SK-N-SH (cell line): ENCODE measurements at regions not wholly inside any gene's neighbourhood (a gene's known extent, or its start where the extent isn't known, plus 50 kb on each side); places are given as distances from the start of the nearest gene placed in this dataset.

Source experiments
- CTCF ChIA-PET: fragments of 300-600, 350-600 bp; formaldehyde crosslinking; extraction: SDS; loops from one replicate; lab custom pipeline; 2021; lab: Yijun Ruan, JAX
- POLR2A ChIA-PET: fragments of 350-600 bp; sonication (Branson Sonifier 250); formaldehyde crosslinking; extraction: SDS; loops from one replicate; lab custom pipeline; 2020; ENCODE audit warnings: antibody characterized with exemption, inconsistent platforms; lab: Yijun Ruan, JAX
- DNase-seq: peaks from one replicate; pipeline ENCODE4 v3.0.0; 2012
- H2AFZ ChIP-seq: fragments of 200-600 bp; sonication (generic); 2 replicates; pipeline ENCODE4 v1.8.1; 2016; ENCODE audit warnings: antibody characterized with exemption, mild to moderate bottlenecking, low read depth
- H3F3A ChIP-seq: fragments of 200-600 bp; sonication (generic); replicated peaks from 2 replicates; pipeline ENCODE3; 2016; ENCODE audit warnings: antibody characterized with exemption, mild to moderate bottlenecking; ENCODE audit not compliant: insufficient read depth
- H3K27ac ChIP-seq, 2 experiments: fragments of 200-500 bp in 1 of 2; fragments of 200-600 bp in 1 of 2; sonication (Bioruptor generic) in 1 of 2; sonication (generic), shearing (Covaris generic) in 1 of 2; 2 replicates each; pipeline versions ENCODE4 v1.5.1 to v1.6.1; 2014 to 2016; ENCODE audit warnings: low read depth in 2 of 2, inconsistent platforms in 1 of 2, low read length in 1 of 2, mild to moderate bottlenecking in 1 of 2, mixed read lengths in 1 of 2
- H3K27me3 ChIP-seq: fragments of 200-600 bp; sonication (generic), shearing (Covaris generic); 2 replicates; pipeline ENCODE4 v1.6.1; 2016; ENCODE audit warnings: mixed run types; ENCODE audit not compliant: insufficient read depth
- H3K36me3 ChIP-seq, 2 experiments: fragments of 200-500 bp in 1 of 2; fragments of 200-600 bp in 1 of 2; sonication (Bioruptor generic) in 1 of 2; sonication (generic) in 1 of 2; replicated peaks in 1 of 2; 2 replicates each; pipeline versions ENCODE3 to v1.5.1; 2014 to 2016; ENCODE audit warnings: low read length in 1 of 2, mild to moderate bottlenecking in 1 of 2; ENCODE audit not compliant: insufficient read depth in 2 of 2, control insufficient read depth in 1 of 2
- H3K4me1 ChIP-seq, 2 experiments: fragments of 200-500 bp in 1 of 2; fragments of 200-600 bp in 1 of 2; sonication (Bioruptor generic) in 1 of 2; sonication (generic), shearing (Covaris generic) in 1 of 2; 2 replicates each; pipeline versions ENCODE4 v1.5.1 to v1.6.1; 2014 to 2016; ENCODE audit warnings: low read depth in 1 of 2, low read length in 1 of 2, mixed run types in 1 of 2; ENCODE audit not compliant: insufficient read depth in 2 of 2, control insufficient read depth in 1 of 2
- H3K4me2 ChIP-seq: fragments of 200-600 bp; sonication (generic), shearing (Covaris generic); 2 replicates; pipeline ENCODE4 v1.6.1; 2017; ENCODE audit warnings: mixed run types
- H3K4me3 ChIP-seq, 2 experiments: fragments of 200-500 bp in 1 of 2; fragments of 200-600 bp in 1 of 2; sonication (Bioruptor generic) in 1 of 2; sonication (generic), shearing (Covaris generic) in 1 of 2; 2 replicates each; pipeline versions ENCODE4 v1.5.1 to v1.8.1; 2014 to 2016; ENCODE audit warnings: low read depth in 2 of 2, inconsistent platforms in 1 of 2, low read length in 1 of 2, mild to moderate bottlenecking in 1 of 2, mixed read lengths in 1 of 2, moderate library complexity in 1 of 2
- H3K79me2 ChIP-seq: fragments of 200-600 bp; sonication (generic); 2 replicates; pipeline ENCODE4 v1.8.1; 2017; ENCODE audit warnings: mild to moderate bottlenecking; ENCODE audit not compliant: insufficient read depth
- H3K9ac ChIP-seq: fragments of 200-600 bp; sonication (generic); 2 replicates; pipeline ENCODE4 v1.6.1; 2017; ENCODE audit warnings: mixed run types
- H3K9me2 ChIP-seq: fragments of 200-600 bp; sonication (generic); 2 replicates; pipeline ENCODE4 v1.6.1; 2017; ENCODE audit warnings: mixed run types
- H3K9me3 ChIP-seq: fragments of 200-600 bp; sonication (generic); 2 replicates; pipeline ENCODE4 v1.6.1; 2017; ENCODE audit warnings: mixed run types, mild to moderate bottlenecking, moderate library complexity
- H4K20me1 ChIP-seq: fragments of 200-600 bp; sonication (generic); 2 replicates; pipeline ENCODE4 v1.6.1; 2017; ENCODE audit warnings: mild to moderate bottlenecking, mixed run types; ENCODE audit not compliant: insufficient read depth
- CHD2 ChIP-seq: fragments of 150-350 bp; IDR thresholded peaks from 2 replicates; pipeline ENCODE4 v1.6.1; 2018; ENCODE audit warnings: low read length; ENCODE audit not compliant: partially characterized antibody
- CTCF ChIP-seq: fragments of 200-600 bp; sonication (generic); IDR thresholded peaks from 2 replicates; pipeline ENCODE4 v1.6.1; 2017; ENCODE audit warnings: antibody characterized with exemption, mild to moderate bottlenecking, moderate library complexity
- ELF1 ChIP-seq: IDR thresholded peaks from 2 replicates; pipeline ENCODE4 v1.4.0; 2012
- EP300 ChIP-seq, 2 experiments: IDR thresholded peaks; 2 replicates each; pipeline versions ENCODE4 v1.4.0 to v1.6.1; 2012; ENCODE audit warnings: borderline replicate concordance in 1 of 2, low read depth in 1 of 2, low read length in 1 of 2
- FOXJ3 ChIP-seq: sonication (generic); formaldehyde crosslinking; IDR thresholded peaks from 2 replicates; pipeline ENCODE4 v1.5.1; 2020; ENCODE audit warnings: mild to moderate bottlenecking, missing genetic modification reagents
- FOXM1 ChIP-seq: IDR thresholded peaks from 2 replicates; pipeline ENCODE4 v1.4.0; 2012; ENCODE audit warnings: low read depth, mild to moderate bottlenecking
- JUND ChIP-seq: IDR thresholded peaks from 2 replicates; pipeline ENCODE4 v1.4.0; 2012
- MAX ChIP-seq: IDR thresholded peaks from 2 replicates; pipeline ENCODE4 v1.4.0; 2012; ENCODE audit warnings: low read depth
- POLR2AphosphoS5 ChIP-seq: IDR thresholded peaks from 2 replicates; pipeline ENCODE4 v1.6.1; 2012; ENCODE audit warnings: low read depth, low read length
- RXRA ChIP-seq: IDR thresholded peaks from 2 replicates; pipeline ENCODE4 v1.4.0; 2012; ENCODE audit warnings: low read depth, mild to moderate bottlenecking, borderline replicate concordance
- SIN3A ChIP-seq: IDR thresholded peaks from 2 replicates; pipeline ENCODE4 v1.6.1; 2012; ENCODE audit warnings: low read depth, mild to moderate bottlenecking, low read length, moderate library complexity, borderline replicate concordance
- YY1 ChIP-seq: IDR thresholded peaks from 2 replicates; pipeline ENCODE4 v1.4.0; 2012; ENCODE audit warnings: low read depth, mild to moderate bottlenecking
- WGBS: methylation state at CpG from one replicate; pipeline ENCODE4 v1.1.6; 2017; ENCODE audit warnings: low lambda C conversion rate; 5-methylcytosine and 5-hydroxymethylcytosine counted together

GRCh38 chr7:156079156-156079555 lies 266.9 kb upstream of the SHH start:
- POLR2A ChIA-PET, result no interaction called here
- Histone ChIP-seq H3K79me2 (no peaks in the 10 kb centered on the region), H3K4me2 (no peak overlapping the region), H3K4me1 (no peaks in the 10 kb centered on the region), H3K27ac (no peak overlapping the region), H4K20me1 (no peaks in the 10 kb centered on the region), H3K9me2 (no peaks in the 10 kb centered on the region), H3K4me3 (no peak overlapping the region), H3K9ac (no peak overlapping the region), H3K27me3 (peaks cover 74% of the 10 kb centered on the region), H3K9me3 (no peaks in the 10 kb centered on the region), H3F3A (no peaks in the 10 kb centered on the region), H3K36me3 (no peaks in the 10 kb centered on the region), H2AFZ (no peak overlapping the region)
- TF ChIP-seq SIN3A (no peak), ELF1 (no peak), POLR2AphosphoS5 (no peak), FOXJ3 (CRISPR knock-in tag) (no peak), YY1 (no peak), JUND (no peak), EP300 (IDR thresholded peaks at IDR 0.05; ENCODE audit: borderline replicate concordance in 1 of 2, low read depth in 1 of 2, low read length in 1 of 2) (no peak), FOXM1 (no peak), CHD2 (no peak)
- no peak for DNase-seq
- CTCF ChIA-PET, result no interaction called here
- 27% methylated on average over 15 of the region's 15 CpGs for WGBS

GRCh38 chr7:156074982-156075615 lies 262.8 kb upstream of the SHH start:
- DNase-seq, result no peak
- Histone ChIP-seq H3K4me1 (no peaks in the 10 kb centered on the region), H3K27me3 (peaks cover 91% of the 10 kb centered on the region), H3K27ac (no peak overlapping the region), H4K20me1 (no peaks in the 10 kb centered on the region), H2AFZ (no peak overlapping the region), H3K9me3 (no peaks in the 10 kb centered on the region), H3K9me2 (no peaks in the 10 kb centered on the region), H3F3A (no peaks in the 10 kb centered on the region), H3K36me3 (no peaks in the 10 kb centered on the region), H3K4me3 (no peak overlapping the region), H3K79me2 (no peaks in the 10 kb centered on the region), H3K4me2 (no peak overlapping the region), H3K9ac (no peak overlapping the region)
- TF ChIP-seq MAX, result no peak
- TF ChIP-seq CTCF, result peak; percentile 31
- WGBS, result 26% methylated on average over 26 of the region's 28 CpGs
- POLR2A ChIA-PET, result no interaction called here
- CTCF ChIA-PET, result interaction anchor here (0.8 to 1.0 kb wide), 2 partner anchors 10 to 13 kb away, joined by 3 to 4 read pairs; no protein-coding TSS in a partner anchor

- no peak overlapping the region for H3K4me2 ChIP-seq
- no peak overlapping the region for H3K9ac ChIP-seq
- DNase-seq, result no peak
- H3K4me1 ChIP-seq, result no peaks in the 10 kb centered on the region
- H3F3A ChIP-seq, result no peaks in the 10 kb centered on the region
- no peaks in the 10 kb centered on the region for H3K9me2 ChIP-seq
- ChIA-PET POLR2A (no interaction called here), CTCF (interaction anchor here (0.8 kb wide), 1 partner anchor 9 kb away, joined by 4 read pairs; no protein-coding TSS in a partner anchor)
- no peaks in the 10 kb centered on the region for H3K9me3 ChIP-seq
- no peaks in the 10 kb centered on the region for H4K20me1 ChIP-seq
- no peak for TF ChIP-seq RXRA
- H3K79me2 ChIP-seq, result no peaks in the 10 kb centered on the region
- no peaks in the 10 kb centered on the region for H3K36me3 ChIP-seq
- WGBS, result 20% methylated on average over 11 of the region's 11 CpGs
- no peak overlapping the region for H3K27ac ChIP-seq
- no peak overlapping the region for H2AFZ ChIP-seq
- no peak overlapping the region for H3K4me3 ChIP-seq
- peaks cover 96% of the 10 kb centered on the region for H3K27me3 ChIP-seq
Observed at GRCh38 chr7:156074084-156074483, 261.8 kb upstream of the SHH start.
